ENCODE measurements at regions not wholly inside any gene's neighbourhood (a gene's known extent, or its start where the extent isn't known, plus 50 kb on each side); places are given as distances from the start of the nearest gene placed in this dataset.

DNA sequence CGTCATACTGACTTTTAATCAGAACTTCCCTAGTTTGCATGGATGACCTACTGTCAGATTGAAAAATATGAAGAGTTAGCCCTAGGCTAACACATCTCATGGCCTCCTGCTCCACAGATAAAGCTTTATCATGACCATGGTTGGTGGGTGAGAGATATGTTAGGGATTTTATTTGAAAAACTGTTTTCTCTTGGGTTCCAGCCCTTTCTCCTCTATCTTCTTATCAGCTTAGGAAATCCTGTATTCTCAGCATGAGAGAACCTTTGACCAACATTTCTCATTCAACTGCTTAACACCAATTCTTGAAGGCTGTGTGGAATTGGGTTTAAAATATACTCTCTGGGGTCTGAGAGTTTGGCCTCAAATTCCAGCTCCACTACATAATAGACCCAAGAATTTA lies 1407.0 kb upstream of the CELF4 start:
- DNase-seq (ENCODE audit: low spot score) = no peak
- H3F3A ChIP-seq (replicated peaks; ENCODE audit: low read depth) = no peaks in the 10 kb centered on the region
- no peaks in the 10 kb centered on the region; the same call in 1 of the 2 replicates for H3K9me2 ChIP-seq (ENCODE audit: insufficient read depth)
- H3K9me3 Mint-ChIP-seq = no peaks in the 10 kb centered on the region
- no peak overlapping the region for H3K27ac Mint-ChIP-seq
- no peaks in the 10 kb centered on the region for H3K4me1 Mint-ChIP-seq
- H3K79me2 ChIP-seq (replicated peaks; ENCODE audit: insufficient read depth) = no peaks in the 10 kb centered on the region
- no peak for ATAC-seq
- no peaks in the 10 kb centered on the region for H3K36me3 ChIP-seq (ENCODE audit: insufficient read depth)
- H3K27me3 Mint-ChIP-seq (ENCODE audit: insufficient read depth, low read depth, poor library complexity) = peaks cover 1% of the 10 kb centered on the region
- H3K4me3 Mint-ChIP-seq = no peak overlapping the region
- no peak overlapping the region for H2AFZ ChIP-seq
- no peak overlapping the region for H3K27ac ChIP-seq (ENCODE audit: low read depth)
- H4K20me1 ChIP-seq (replicated peaks; ENCODE audit: insufficient read depth) = no peaks in the 10 kb centered on the region
- H3K4me3 ChIP-seq = no peak overlapping the region
- H3K36me3 Mint-ChIP-seq (ENCODE audit: low read depth) = no peaks in the 10 kb centered on the region
- TF ChIP-seq EZH2 (IDR thresholded peaks at IDR 0.05; ENCODE audit: low read depth, unreplicated experiment) (no peak), STAT1 (IDR thresholded peaks at IDR 0.05; ENCODE audit: unreplicated experiment) (no peak)
- TF ChIP-seq, protein P1, sequence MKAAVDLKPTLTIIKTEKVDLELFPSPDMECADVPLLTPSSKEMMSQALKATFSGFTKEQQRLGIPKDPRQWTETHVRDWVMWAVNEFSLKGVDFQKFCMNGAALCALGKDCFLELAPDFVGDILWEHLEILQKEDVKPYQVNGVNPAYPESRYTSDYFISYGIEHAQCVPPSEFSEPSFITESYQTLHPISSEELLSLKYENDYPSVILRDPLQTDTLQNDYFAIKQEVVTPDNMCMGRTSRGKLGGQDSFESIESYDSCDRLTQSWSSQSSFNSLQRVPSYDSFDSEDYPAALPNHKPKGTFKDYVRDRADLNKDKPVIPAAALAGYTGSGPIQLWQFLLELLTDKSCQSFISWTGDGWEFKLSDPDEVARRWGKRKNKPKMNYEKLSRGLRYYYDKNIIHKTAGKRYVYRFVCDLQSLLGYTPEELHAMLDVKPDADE (IDR thresholded peaks at IDR 0.05) = no peak
- no peaks in the 10 kb centered on the region for H3K4me1 ChIP-seq (ENCODE audit: insufficient read depth)
- no peaks in the 10 kb centered on the region for H3K27me3 ChIP-seq (ENCODE audit: insufficient read depth)
- H3K4me2 ChIP-seq = no peak overlapping the region

DNA sequence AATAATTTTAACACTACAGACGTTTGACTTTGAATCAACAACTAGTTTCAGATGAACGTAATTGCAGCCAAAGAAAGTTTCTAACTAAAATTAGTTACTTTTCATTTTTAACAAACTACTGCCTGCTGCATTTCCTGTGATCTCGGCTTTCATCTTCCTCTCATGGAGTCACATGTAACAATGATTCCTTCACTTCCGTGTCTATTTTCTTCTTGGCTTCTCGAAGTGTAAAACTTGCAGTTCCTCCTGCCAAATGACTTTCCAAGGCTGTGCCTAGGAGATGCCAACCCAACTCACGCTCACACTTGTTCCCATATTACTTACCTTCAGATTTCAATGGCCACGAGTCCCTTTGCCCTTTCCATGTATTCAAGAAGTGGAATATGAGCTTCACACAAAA lies 1406.3 kb upstream of the CELF4 start:
- Mint-ChIP-seq H3K36me3 (ENCODE audit: low read depth) (no peaks in the 10 kb centered on the region), H3K27ac (no peak overlapping the region), H3K27me3 (ENCODE audit: insufficient read depth, low read depth, poor library complexity) (peaks cover 1% of the 10 kb centered on the region), H3K9me3 (no peaks in the 10 kb centered on the region), H3K4me3 (no peak overlapping the region), H3K4me1 (no peaks in the 10 kb centered on the region)
- Histone ChIP-seq H3K79me2 (replicated peaks; ENCODE audit: insufficient read depth) (no peaks in the 10 kb centered on the region), H3K4me3 (no peak overlapping the region), H3K36me3 (ENCODE audit: insufficient read depth) (no peaks in the 10 kb centered on the region), H3F3A (replicated peaks; ENCODE audit: low read depth) (no peaks in the 10 kb centered on the region), H4K20me1 (replicated peaks; ENCODE audit: insufficient read depth) (no peaks in the 10 kb centered on the region), H3K4me2 (no peak overlapping the region), H2AFZ (no peak overlapping the region), H3K27ac (ENCODE audit: low read depth) (no peak overlapping the region), H3K27me3 (ENCODE audit: insufficient read depth) (no peaks in the 10 kb centered on the region), H3K4me1 (ENCODE audit: insufficient read depth) (no peaks in the 10 kb centered on the region), H3K9me2 (ENCODE audit: insufficient read depth) (peaks cover 4% of the 10 kb centered on the region; the same call in 1 of the 2 replicates)
- ATAC-seq = no peak
- no peak for TF ChIP-seq ZNF331 (CRISPR knock-in tag; IDR thresholded peaks at IDR 0.05; ENCODE audit: low read depth)
- no peak for TF ChIP-seq CREB1 (CRISPR knock-in tag; IDR thresholded peaks at IDR 0.05; ENCODE audit: low read depth)
- DNase-seq (ENCODE audit: low spot score) = no peak

DNA sequence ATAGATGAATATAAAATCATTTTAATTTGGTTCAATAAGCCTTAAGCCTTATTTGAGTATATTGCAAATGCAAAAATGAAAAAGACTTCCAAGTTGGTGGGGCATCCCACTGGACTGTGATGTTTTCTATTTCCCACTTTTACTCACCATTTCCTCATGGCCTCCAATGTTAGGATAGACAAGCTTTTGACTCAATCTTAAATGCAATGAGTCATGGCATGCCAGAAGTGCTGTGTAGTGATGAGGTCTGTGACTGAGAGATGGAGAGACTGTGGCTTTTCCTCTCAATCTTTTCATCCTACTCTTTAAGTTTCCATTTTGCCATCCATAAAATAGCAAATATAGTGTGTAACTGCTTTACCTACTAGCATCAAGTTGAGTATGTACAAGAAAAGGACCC lies 1401.2 kb upstream of the CELF4 start:
- peaks cover 24% of the 10 kb centered on the region for H3K4me1 Mint-ChIP-seq
- H3K36me3 Mint-ChIP-seq (ENCODE audit: low read depth) = no peaks in the 10 kb centered on the region
- H3K27ac ChIP-seq (ENCODE audit: low read depth) = no peak overlapping the region
- no peak overlapping the region for H3K4me3 ChIP-seq
- H3K4me2 ChIP-seq = no peak overlapping the region
- H3K27me3 Mint-ChIP-seq (ENCODE audit: insufficient read depth, low read depth, poor library complexity) = no peaks in the 10 kb centered on the region
- H3K9me2 ChIP-seq (ENCODE audit: insufficient read depth) = 0 out of 2 replicates have a peak, but pooled peaks cover 5% of the 10 kb centered on the region
- H3K4me3 Mint-ChIP-seq = no peak overlapping the region
- peaks cover 28% of the 10 kb centered on the region for H3K4me1 ChIP-seq (ENCODE audit: insufficient read depth)
- H4K20me1 ChIP-seq (replicated peaks; ENCODE audit: insufficient read depth) = no peaks in the 10 kb centered on the region
- H3F3A ChIP-seq (replicated peaks; ENCODE audit: low read depth) = no peaks in the 10 kb centered on the region
- H3K36me3 ChIP-seq (ENCODE audit: insufficient read depth) = no peaks in the 10 kb centered on the region
- ATAC-seq (no peak), DNase-seq (ENCODE audit: low spot score) (no peak)
- TF ChIP-seq CREB1 (CRISPR knock-in tag; IDR thresholded peaks at IDR 0.05; ENCODE audit: low read depth) (no peak), POLR2AphosphoS5 (IDR thresholded peaks at IDR 0.05; ENCODE audit: low read depth) (no peak), ZNF331 (CRISPR knock-in tag; IDR thresholded peaks at IDR 0.05; ENCODE audit: low read depth) (no peak), STAT1 (IDR thresholded peaks at IDR 0.05; ENCODE audit: unreplicated experiment) (no peak), EZH2phosphoT487 (IDR thresholded peaks at IDR 0.05; ENCODE audit: unreplicated experiment) (no peak), ZNF114 (CRISPR knock-in tag; IDR thresholded peaks at IDR 0.05) (no peak), EZH2 (IDR thresholded peaks at IDR 0.05; ENCODE audit: low read depth, unreplicated experiment) (no peak), JUNB (IDR thresholded peaks at IDR 0.05; ENCODE audit: unreplicated experiment) (no peak)
- TF ChIP-seq, protein P2, sequence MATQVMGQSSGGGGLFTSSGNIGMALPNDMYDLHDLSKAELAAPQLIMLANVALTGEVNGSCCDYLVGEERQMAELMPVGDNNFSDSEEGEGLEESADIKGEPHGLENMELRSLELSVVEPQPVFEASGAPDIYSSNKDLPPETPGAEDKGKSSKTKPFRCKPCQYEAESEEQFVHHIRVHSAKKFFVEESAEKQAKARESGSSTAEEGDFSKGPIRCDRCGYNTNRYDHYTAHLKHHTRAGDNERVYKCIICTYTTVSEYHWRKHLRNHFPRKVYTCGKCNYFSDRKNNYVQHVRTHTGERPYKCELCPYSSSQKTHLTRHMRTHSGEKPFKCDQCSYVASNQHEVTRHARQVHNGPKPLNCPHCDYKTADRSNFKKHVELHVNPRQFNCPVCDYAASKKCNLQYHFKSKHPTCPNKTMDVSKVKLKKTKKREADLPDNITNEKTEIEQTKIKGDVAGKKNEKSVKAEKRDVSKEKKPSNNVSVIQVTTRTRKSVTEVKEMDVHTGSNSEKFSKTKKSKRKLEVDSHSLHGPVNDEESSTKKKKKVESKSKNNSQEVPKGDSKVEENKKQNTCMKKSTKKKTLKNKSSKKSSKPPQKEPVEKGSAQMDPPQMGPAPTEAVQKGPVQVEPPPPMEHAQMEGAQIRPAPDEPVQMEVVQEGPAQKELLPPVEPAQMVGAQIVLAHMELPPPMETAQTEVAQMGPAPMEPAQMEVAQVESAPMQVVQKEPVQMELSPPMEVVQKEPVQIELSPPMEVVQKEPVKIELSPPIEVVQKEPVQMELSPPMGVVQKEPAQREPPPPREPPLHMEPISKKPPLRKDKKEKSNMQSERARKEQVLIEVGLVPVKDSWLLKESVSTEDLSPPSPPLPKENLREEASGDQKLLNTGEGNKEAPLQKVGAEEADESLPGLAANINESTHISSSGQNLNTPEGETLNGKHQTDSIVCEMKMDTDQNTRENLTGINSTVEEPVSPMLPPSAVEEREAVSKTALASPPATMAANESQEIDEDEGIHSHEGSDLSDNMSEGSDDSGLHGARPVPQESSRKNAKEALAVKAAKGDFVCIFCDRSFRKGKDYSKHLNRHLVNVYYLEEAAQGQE (IDR thresholded peaks at IDR 0.05; ENCODE audit: unreplicated experiment) = no peak
- TF ChIP-seq, protein P1 (IDR thresholded peaks at IDR 0.05) = no peak
- TF ChIP-seq, protein P3, sequence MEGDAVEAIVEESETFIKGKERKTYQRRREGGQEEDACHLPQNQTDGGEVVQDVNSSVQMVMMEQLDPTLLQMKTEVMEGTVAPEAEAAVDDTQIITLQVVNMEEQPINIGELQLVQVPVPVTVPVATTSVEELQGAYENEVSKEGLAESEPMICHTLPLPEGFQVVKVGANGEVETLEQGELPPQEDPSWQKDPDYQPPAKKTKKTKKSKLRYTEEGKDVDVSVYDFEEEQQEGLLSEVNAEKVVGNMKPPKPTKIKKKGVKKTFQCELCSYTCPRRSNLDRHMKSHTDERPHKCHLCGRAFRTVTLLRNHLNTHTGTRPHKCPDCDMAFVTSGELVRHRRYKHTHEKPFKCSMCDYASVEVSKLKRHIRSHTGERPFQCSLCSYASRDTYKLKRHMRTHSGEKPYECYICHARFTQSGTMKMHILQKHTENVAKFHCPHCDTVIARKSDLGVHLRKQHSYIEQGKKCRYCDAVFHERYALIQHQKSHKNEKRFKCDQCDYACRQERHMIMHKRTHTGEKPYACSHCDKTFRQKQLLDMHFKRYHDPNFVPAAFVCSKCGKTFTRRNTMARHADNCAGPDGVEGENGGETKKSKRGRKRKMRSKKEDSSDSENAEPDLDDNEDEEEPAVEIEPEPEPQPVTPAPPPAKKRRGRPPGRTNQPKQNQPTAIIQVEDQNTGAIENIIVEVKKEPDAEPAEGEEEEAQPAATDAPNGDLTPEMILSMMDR (conservative IDR thresholded peaks at IDR 0.05; ENCODE audit: low read depth in 2 of 2) = no peak
- no peaks in the 10 kb centered on the region for H3K9me3 Mint-ChIP-seq
- no peaks in the 10 kb centered on the region for H3K79me2 ChIP-seq (replicated peaks; ENCODE audit: insufficient read depth)
- H3K27me3 ChIP-seq (ENCODE audit: insufficient read depth) = no peaks in the 10 kb centered on the region
- no peak overlapping the region for H3K27ac Mint-ChIP-seq
- H2AFZ ChIP-seq = no peak overlapping the region

Data from GM23338 (cell line).